ENCODE measurements at regions not wholly inside any gene's neighbourhood (a gene's known extent, or its start where the extent isn't known, plus 50 kb on each side); places are given as distances from the start of the nearest gene placed in this dataset.

DNA sequence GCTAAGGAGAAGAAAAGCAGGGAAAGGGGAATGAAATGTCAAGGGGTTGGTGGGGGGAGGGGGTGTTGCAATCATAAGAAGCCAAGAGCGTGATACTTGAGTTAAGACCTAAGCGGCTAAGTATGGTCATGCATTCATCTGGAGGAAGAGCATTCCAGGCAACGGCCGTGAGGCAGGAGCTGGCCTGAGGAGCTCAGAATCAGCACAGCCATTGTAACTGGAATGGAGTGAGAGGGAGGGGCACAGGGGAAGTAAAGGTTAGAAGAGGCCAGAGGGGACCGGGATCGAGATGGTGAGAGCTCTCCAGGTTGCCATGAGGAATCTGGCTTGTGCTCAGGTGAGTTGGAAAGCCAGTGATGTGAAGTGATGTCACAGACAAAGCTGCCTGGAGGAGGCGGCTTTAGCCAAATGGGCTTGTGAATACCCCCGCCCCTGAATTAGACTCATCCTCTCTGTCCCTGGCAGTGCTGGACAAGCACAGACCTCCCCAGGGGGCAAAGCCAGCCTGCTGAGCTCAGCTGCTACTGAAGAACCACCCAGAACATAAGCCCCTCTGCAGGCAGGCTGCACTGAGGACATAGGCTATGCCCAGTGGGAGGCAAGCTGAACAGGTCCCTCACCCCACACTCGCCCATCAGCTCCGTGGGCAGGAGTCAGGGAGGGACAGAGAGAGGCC is 61.1 kb upstream of the LAPTM5 start:
- TF ChIP-seq, protein P1, sequence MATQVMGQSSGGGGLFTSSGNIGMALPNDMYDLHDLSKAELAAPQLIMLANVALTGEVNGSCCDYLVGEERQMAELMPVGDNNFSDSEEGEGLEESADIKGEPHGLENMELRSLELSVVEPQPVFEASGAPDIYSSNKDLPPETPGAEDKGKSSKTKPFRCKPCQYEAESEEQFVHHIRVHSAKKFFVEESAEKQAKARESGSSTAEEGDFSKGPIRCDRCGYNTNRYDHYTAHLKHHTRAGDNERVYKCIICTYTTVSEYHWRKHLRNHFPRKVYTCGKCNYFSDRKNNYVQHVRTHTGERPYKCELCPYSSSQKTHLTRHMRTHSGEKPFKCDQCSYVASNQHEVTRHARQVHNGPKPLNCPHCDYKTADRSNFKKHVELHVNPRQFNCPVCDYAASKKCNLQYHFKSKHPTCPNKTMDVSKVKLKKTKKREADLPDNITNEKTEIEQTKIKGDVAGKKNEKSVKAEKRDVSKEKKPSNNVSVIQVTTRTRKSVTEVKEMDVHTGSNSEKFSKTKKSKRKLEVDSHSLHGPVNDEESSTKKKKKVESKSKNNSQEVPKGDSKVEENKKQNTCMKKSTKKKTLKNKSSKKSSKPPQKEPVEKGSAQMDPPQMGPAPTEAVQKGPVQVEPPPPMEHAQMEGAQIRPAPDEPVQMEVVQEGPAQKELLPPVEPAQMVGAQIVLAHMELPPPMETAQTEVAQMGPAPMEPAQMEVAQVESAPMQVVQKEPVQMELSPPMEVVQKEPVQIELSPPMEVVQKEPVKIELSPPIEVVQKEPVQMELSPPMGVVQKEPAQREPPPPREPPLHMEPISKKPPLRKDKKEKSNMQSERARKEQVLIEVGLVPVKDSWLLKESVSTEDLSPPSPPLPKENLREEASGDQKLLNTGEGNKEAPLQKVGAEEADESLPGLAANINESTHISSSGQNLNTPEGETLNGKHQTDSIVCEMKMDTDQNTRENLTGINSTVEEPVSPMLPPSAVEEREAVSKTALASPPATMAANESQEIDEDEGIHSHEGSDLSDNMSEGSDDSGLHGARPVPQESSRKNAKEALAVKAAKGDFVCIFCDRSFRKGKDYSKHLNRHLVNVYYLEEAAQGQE (IDR thresholded peaks at IDR 0.05; ENCODE audit: low read depth): no peak
- TF ChIP-seq CEBPB (IDR thresholded peaks at IDR 0.05) (no peak), TCF12 (IDR thresholded peaks at IDR 0.05; ENCODE audit: low read depth) (no peak), CREB1 (IDR thresholded peaks at IDR 0.05; ENCODE audit: low read depth) (no peak), TEAD4 (IDR thresholded peaks at IDR 0.05) (no peak), FOXM1 (IDR thresholded peaks at IDR 0.05; ENCODE audit: borderline replicate concordance, low read depth) (no peak), EP300 (IDR thresholded peaks at IDR 0.05; ENCODE audit: borderline replicate concordance) (no peak), TAF1 (IDR thresholded peaks at IDR 0.05; ENCODE audit: low read depth) (no peak)
- TF ChIP-seq, protein P2, sequence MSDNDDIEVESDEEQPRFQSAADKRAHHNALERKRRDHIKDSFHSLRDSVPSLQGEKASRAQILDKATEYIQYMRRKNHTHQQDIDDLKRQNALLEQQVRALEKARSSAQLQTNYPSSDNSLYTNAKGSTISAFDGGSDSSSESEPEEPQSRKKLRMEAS (IDR thresholded peaks at IDR 0.05): no peak
